Karpas-422 (cell line): ENCODE measurements at regions not wholly inside any gene's neighbourhood (a gene's known extent, or its start where the extent isn't known, plus 50 kb on each side); places are given as distances from the start of the nearest gene placed in this dataset.

Source experiments
- DNase-seq: peaks from one replicate; pipeline ENCODE4 v3.0.0-alpha.2; 2015
- H2AFZ ChIP-seq: fragments of 200-600 bp; sonication (generic); 2 replicates; pipeline ENCODE4 v1.6.1; 2014; ENCODE audit warnings: antibody characterized with exemption, low read length, mixed read lengths
- H3K27ac ChIP-seq: fragments of 200-600 bp; sonication (generic); 2 replicates; pipeline ENCODE4 v1.5.1; 2014; ENCODE audit warnings: mild to moderate bottlenecking, low read length, moderate library complexity
- H3K27me3 ChIP-seq: fragments of 200-600 bp; sonication (generic); 2 replicates; pipeline ENCODE4 v1.6.1; 2014; ENCODE audit warnings: low read length, mixed read lengths
- H3K36me3 ChIP-seq: fragments of 200-600 bp; sonication (generic); 2 replicates; pipeline ENCODE4 v1.6.1; 2014; ENCODE audit warnings: low read length, mixed read lengths; ENCODE audit not compliant: insufficient read depth
- H3K4me1 ChIP-seq: fragments of 200-600 bp; sonication (generic); 2 replicates; pipeline ENCODE4 v1.6.1; 2014; ENCODE audit warnings: mild to moderate bottlenecking, low read length, mixed read lengths
- H3K4me2 ChIP-seq: fragments of 200-600 bp; sonication (generic); 2 replicates; pipeline ENCODE4 v1.6.1; 2014; ENCODE audit warnings: low read length, low read depth, mild to moderate bottlenecking; ENCODE audit not compliant: poor library complexity, severe bottlenecking
- H3K4me3 ChIP-seq: fragments of 200-600 bp; sonication (generic); 2 replicates; pipeline ENCODE4 v1.5.1; 2014; ENCODE audit warnings: mild to moderate bottlenecking, antibody characterized with exemption, low read length, mixed read lengths
- H3K79me2 ChIP-seq: fragments of 200-600 bp; sonication (generic); 2 replicates; pipeline ENCODE4 v1.6.1; 2014; ENCODE audit warnings: mild to moderate bottlenecking, low read length, mixed read lengths
- H3K9ac ChIP-seq: fragments of 200-600 bp; sonication (generic); 2 replicates; pipeline ENCODE4 v1.6.0; 2014; ENCODE audit warnings: low read length
- H3K9me2 ChIP-seq: fragments of 200-600 bp; sonication (generic), shearing (Covaris generic); replicated peaks from 2 replicates; pipeline ENCODE4 v1.6.0; 2014; ENCODE audit warnings: mild to moderate bottlenecking, low read length, moderate library complexity; ENCODE audit not compliant: insufficient read depth
- H3K9me3 ChIP-seq: fragments of 300-700, 200-600 bp; sonication (generic); 2 replicates; pipeline ENCODE4 v1.6.1; 2014; ENCODE audit warnings: low read length, mixed read lengths
- H4K20me1 ChIP-seq: fragments of 200-600 bp; sonication (generic); 2 replicates; pipeline ENCODE4 v1.6.1; 2014; ENCODE audit warnings: mild to moderate bottlenecking, antibody characterized with exemption, low read length, low read depth; ENCODE audit not compliant: insufficient read depth

- no peaks in the 10 kb centered on the region for H3K36me3 ChIP-seq
- H3K9me2 ChIP-seq = no peaks in the 10 kb centered on the region
- H3K9ac ChIP-seq = no peak overlapping the region
- H3K4me2 ChIP-seq = no peak overlapping the region
- H3K9me3 ChIP-seq = no peaks in the 10 kb centered on the region
- no peak overlapping the region for H3K4me3 ChIP-seq
- no peaks in the 10 kb centered on the region for H3K4me1 ChIP-seq
- H4K20me1 ChIP-seq = no peaks in the 10 kb centered on the region
- no peaks in the 10 kb centered on the region for H3K79me2 ChIP-seq
- no peak overlapping the region for H2AFZ ChIP-seq
- H3K27me3 ChIP-seq = no peaks in the 10 kb centered on the region
- no peak for DNase-seq
- no peak overlapping the region for H3K27ac ChIP-seq
These were observed 289.6 kb downstream of the METTL4 start for GRCh38 chr18:2281523-2282199.

GRCh38 chr18:2293109-2293839 is 278.0 kb downstream of the METTL4 start:
- no peaks in the 10 kb centered on the region for H3K9me2 ChIP-seq
- no peaks in the 10 kb centered on the region for H3K4me1 ChIP-seq
- H3K27ac ChIP-seq = no peak overlapping the region
- no peaks in the 10 kb centered on the region for H3K27me3 ChIP-seq
- H3K36me3 ChIP-seq = no peaks in the 10 kb centered on the region
- no peak overlapping the region for H2AFZ ChIP-seq
- no peak overlapping the region for H3K4me3 ChIP-seq
- no peak overlapping the region for H3K9ac ChIP-seq
- peak; percentile 68 for DNase-seq
- no peaks in the 10 kb centered on the region for H4K20me1 ChIP-seq
- no peaks in the 10 kb centered on the region for H3K9me3 ChIP-seq
- no peak overlapping the region for H3K4me2 ChIP-seq
- H3K79me2 ChIP-seq = no peaks in the 10 kb centered on the region

- no peak overlapping the region for H3K9ac ChIP-seq
- H3K4me3 ChIP-seq = no peak overlapping the region
- no peak overlapping the region for H3K27ac ChIP-seq
- H3K4me2 ChIP-seq = no peak overlapping the region
- no peaks in the 10 kb centered on the region for H3K4me1 ChIP-seq
- no peak overlapping the region for H2AFZ ChIP-seq
- H3K36me3 ChIP-seq = no peaks in the 10 kb centered on the region
- H3K79me2 ChIP-seq = no peaks in the 10 kb centered on the region
- no peaks in the 10 kb centered on the region for H3K9me3 ChIP-seq
- H3K27me3 ChIP-seq = no peaks in the 10 kb centered on the region
- no peak for DNase-seq
- no peaks in the 10 kb centered on the region for H3K9me2 ChIP-seq
- H4K20me1 ChIP-seq = no peaks in the 10 kb centered on the region
These were observed 270.0 kb downstream of the METTL4 start for GRCh38 chr18:2301316-2301715.

- DNase-seq = no peak
- no peak overlapping the region for H3K4me3 ChIP-seq
- no peaks in the 10 kb centered on the region for H3K4me1 ChIP-seq
- H3K79me2 ChIP-seq = no peaks in the 10 kb centered on the region
- no peak overlapping the region for H3K4me2 ChIP-seq
- H3K9me3 ChIP-seq = no peaks in the 10 kb centered on the region
- no peak overlapping the region for H3K9ac ChIP-seq
- H4K20me1 ChIP-seq = no peaks in the 10 kb centered on the region
- H3K36me3 ChIP-seq = no peaks in the 10 kb centered on the region
- no peak overlapping the region for H3K27ac ChIP-seq
- H3K27me3 ChIP-seq = no peaks in the 10 kb centered on the region
- no peaks in the 10 kb centered on the region for H3K9me2 ChIP-seq
- no peak overlapping the region for H2AFZ ChIP-seq
These were observed 269.3 kb downstream of the METTL4 start for GRCh38 chr18:2302012-2302411.

GRCh38 chr18:2302628-2303516 is 268.4 kb downstream of the METTL4 start:
- no peak for DNase-seq
- Histone ChIP-seq H3K79me2 (no peaks in the 10 kb centered on the region), H2AFZ (no peak overlapping the region), H4K20me1 (no peaks in the 10 kb centered on the region), H3K4me2 (no peak overlapping the region), H3K9ac (no peak overlapping the region), H3K36me3 (no peaks in the 10 kb centered on the region), H3K27me3 (no peaks in the 10 kb centered on the region), H3K4me3 (no peak overlapping the region), H3K4me1 (no peaks in the 10 kb centered on the region), H3K9me3 (no peaks in the 10 kb centered on the region), H3K9me2 (no peaks in the 10 kb centered on the region), H3K27ac (no peak overlapping the region)

GRCh38 chr18:2303517-2304238 is 267.6 kb downstream of the METTL4 start:
- no peak overlapping the region for H3K4me3 ChIP-seq
- no peak overlapping the region for H3K27ac ChIP-seq
- H3K27me3 ChIP-seq = no peaks in the 10 kb centered on the region
- H3K4me1 ChIP-seq = no peaks in the 10 kb centered on the region
- H3K9me3 ChIP-seq = no peaks in the 10 kb centered on the region
- H3K4me2 ChIP-seq = no peak overlapping the region
- no peaks in the 10 kb centered on the region for H3K36me3 ChIP-seq
- no peak for DNase-seq
- no peak overlapping the region for H2AFZ ChIP-seq
- no peak overlapping the region for H3K9ac ChIP-seq
- H4K20me1 ChIP-seq = no peaks in the 10 kb centered on the region
- no peaks in the 10 kb centered on the region for H3K9me2 ChIP-seq
- no peaks in the 10 kb centered on the region for H3K79me2 ChIP-seq

- Histone ChIP-seq H3K9ac (no peak overlapping the region), H3K4me3 (no peak overlapping the region), H3K27ac (no peak overlapping the region), H3K4me2 (no peak overlapping the region), H3K36me3 (no peaks in the 10 kb centered on the region), H3K79me2 (no peaks in the 10 kb centered on the region), H3K4me1 (no peaks in the 10 kb centered on the region), H3K9me2 (no peaks in the 10 kb centered on the region), H2AFZ (no peak overlapping the region), H4K20me1 (no peaks in the 10 kb centered on the region), H3K9me3 (no peaks in the 10 kb centered on the region), H3K27me3 (no peaks in the 10 kb centered on the region)
- DNase-seq = no peak
These were observed 266.7 kb downstream of the METTL4 start for GRCh38 chr18:2304378-2305175.
